CD4-positive, alpha-beta T cell treated with Interleukin-4 for 4 hours (primary cell): ENCODE measurements at regions not wholly inside any gene's neighbourhood (a gene's known extent, or its start where the extent isn't known, plus 50 kb on each side); places are given as distances from the start of the nearest gene placed in this dataset.

ENCODE experiments used
- DNase-seq: peaks from one replicate; pipeline ENCODE4 v3.0.0-alpha.2; 2020

- no peak for DNase-seq
Observed at GRCh38 chr20:11550657-11551338, 366.9 kb upstream of the BTBD3 start.

- DNase-seq, result no peak
Observed at GRCh38 chr20:11551479-11551878, 366.2 kb upstream of the BTBD3 start.

GRCh38 chr20:11553603-11554002 lies 364.1 kb upstream of the BTBD3 start:
- DNase-seq, result no peak

GRCh38 chr20:11555510-11555909 lies 362.2 kb upstream of the BTBD3 start:
- no peak for DNase-seq

GRCh38 chr20:11556410-11556809 lies 361.3 kb upstream of the BTBD3 start:
- no peak for DNase-seq

- no peak for DNase-seq
Observed at GRCh38 chr20:11564491-11564890, 353.2 kb upstream of the BTBD3 start.

- no peak for DNase-seq
Observed at GRCh38 chr20:11569163-11569562, 348.5 kb upstream of the BTBD3 start.

GRCh38 chr20:11573507-11573906 lies 344.2 kb upstream of the BTBD3 start:
- DNase-seq, result no peak

- no peak for DNase-seq
Observed at GRCh38 chr20:11581271-11581670, 336.4 kb upstream of the BTBD3 start.

- DNase-seq, result no peak
Observed at GRCh38 chr20:11582060-11582459, 335.6 kb upstream of the BTBD3 start.

GRCh38 chr20:11585752-11586352 lies 331.8 kb upstream of the BTBD3 start:
- no peak for DNase-seq

GRCh38 chr20:11588875-11589274 lies 328.8 kb upstream of the BTBD3 start:
- no peak for DNase-seq

- no peak for DNase-seq
Observed at GRCh38 chr20:11591965-11592364, 325.7 kb upstream of the BTBD3 start.

GRCh38 chr20:11604339-11604738 lies 313.4 kb upstream of the BTBD3 start:
- no peak for DNase-seq

- DNase-seq, result no peak
Observed at GRCh38 chr20:11607047-11607446, 310.6 kb upstream of the BTBD3 start.

GRCh38 chr20:11608736-11609135 lies 309.0 kb upstream of the BTBD3 start:
- no peak for DNase-seq

- DNase-seq, result no peak
Observed at GRCh38 chr20:11624704-11625103, 293.0 kb upstream of the BTBD3 start.

- no peak for DNase-seq
Observed at GRCh38 chr20:11626551-11626950, 291.1 kb upstream of the BTBD3 start.

GRCh38 chr20:11642866-11643265 lies 274.8 kb upstream of the BTBD3 start:
- DNase-seq, result no peak

GRCh38 chr20:11646359-11646758 lies 271.3 kb upstream of the BTBD3 start:
- no peak for DNase-seq

- DNase-seq, result no peak
Observed at GRCh38 chr20:11650566-11650965, 267.1 kb upstream of the BTBD3 start.

GRCh38 chr20:11651138-11651537 lies 266.6 kb upstream of the BTBD3 start:
- no peak for DNase-seq

GRCh38 chr20:11651647-11652046 lies 266.0 kb upstream of the BTBD3 start:
- DNase-seq, result no peak

GRCh38 chr20:11652128-11652527 lies 265.6 kb upstream of the BTBD3 start:
- DNase-seq, result no peak

GRCh38 chr20:11654766-11655165 lies 262.9 kb upstream of the BTBD3 start:
- no peak for DNase-seq
